T-helper 1 cell treated with Interleukin-12 subunit alpha and Interleukin-12 subunit beta and Interleukin-4 antibody, amounts not matched to agents 30 μg/mL and 1 μg/mL, for 36 hours (primary cell): ENCODE measurements at regions not wholly inside any gene's neighbourhood (a gene's known extent, or its start where the extent isn't known, plus 50 kb on each side); places are given as distances from the start of the nearest gene placed in this dataset.

Source experiments
- H3K27ac Mint-ChIP-seq: one replicate; pipeline ENCODE4 v1.8.0; 2021; ENCODE audit warnings: mild to moderate bottlenecking, mixed read lengths
- H3K27me3 Mint-ChIP-seq: one replicate; pipeline ENCODE4 v1.8.0; 2021; ENCODE audit warnings: low read depth, mixed read lengths
- H3K36me3 Mint-ChIP-seq: one replicate; pipeline ENCODE4 v1.8.0; 2021; ENCODE audit warnings: low read depth, mixed read lengths
- H3K4me1 Mint-ChIP-seq: one replicate; pipeline ENCODE4 v1.8.0; 2021; ENCODE audit warnings: low read depth, mixed read lengths
- H3K4me3 Mint-ChIP-seq: one replicate; pipeline ENCODE4 v1.8.0; 2021; ENCODE audit warnings: mild to moderate bottlenecking, moderate library complexity, mixed read lengths
- H3K9me3 Mint-ChIP-seq: one replicate; pipeline ENCODE4 v1.8.0; 2021; ENCODE audit warnings: mixed read lengths

GRCh38 chr21:31399591-31399990 is 55.5 kb upstream of the TIAM1 start:
- Mint-ChIP-seq H3K4me1 (peaks cover 34% of the 10 kb centered on the region), H3K36me3 (peaks cover 4% of the 10 kb centered on the region), H3K27me3 (peaks cover 4% of the 10 kb centered on the region), H3K4me3 (no peak overlapping the region), H3K9me3 (no peaks in the 10 kb centered on the region), H3K27ac (no peak overlapping the region)

DNA sequence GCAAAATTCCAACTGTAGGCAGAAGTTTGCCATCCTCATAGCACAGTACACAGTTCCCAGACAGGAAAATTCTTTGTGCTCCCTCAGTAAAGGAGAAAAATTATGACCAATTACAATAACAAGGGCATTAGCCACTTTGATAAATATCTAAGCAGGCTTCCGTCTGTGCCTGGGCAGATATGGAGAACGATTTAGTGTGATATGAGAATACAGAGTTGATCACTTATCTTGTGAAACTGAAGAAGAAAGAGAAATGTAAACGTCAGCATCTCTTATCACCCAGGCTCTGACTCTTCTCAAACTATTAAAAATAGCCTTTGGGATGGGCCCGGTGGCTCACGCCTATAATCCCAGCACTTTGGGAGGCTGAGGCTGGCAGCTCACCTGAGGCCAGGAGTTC is 54.5 kb upstream of the TIAM1 start:
- peaks cover 41% of the 10 kb centered on the region for H3K4me1 Mint-ChIP-seq
- H3K36me3 Mint-ChIP-seq = peaks cover 4% of the 10 kb centered on the region
- peak overlapping the region; percentile 31 for H3K4me3 Mint-ChIP-seq
- H3K9me3 Mint-ChIP-seq = no peaks in the 10 kb centered on the region
- H3K27me3 Mint-ChIP-seq = peaks cover 1% of the 10 kb centered on the region
- H3K27ac Mint-ChIP-seq = peak overlapping the region; percentile 49

DNA sequence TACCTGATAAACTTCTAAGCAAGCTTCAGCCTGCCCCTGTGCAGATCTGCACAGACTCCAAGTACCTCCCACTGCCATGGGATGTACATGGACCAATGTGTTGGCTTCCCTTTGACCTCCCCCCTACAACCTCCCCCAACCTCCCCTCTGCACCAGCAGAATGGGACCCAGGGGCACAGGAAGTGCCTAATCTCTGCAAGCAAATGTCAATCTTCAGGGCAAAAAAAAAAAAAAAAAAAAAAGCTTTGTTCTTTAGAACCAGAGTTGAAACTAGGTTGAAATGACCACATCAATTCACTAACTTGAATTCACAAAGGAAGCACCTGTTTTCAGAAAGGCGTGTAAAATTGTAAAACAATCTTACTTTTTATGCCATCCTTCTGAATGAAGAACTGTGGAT is 53.9 kb upstream of the TIAM1 start:
- peaks cover 41% of the 10 kb centered on the region for H3K4me1 Mint-ChIP-seq
- H3K27me3 Mint-ChIP-seq = peaks cover 3% of the 10 kb centered on the region
- H3K27ac Mint-ChIP-seq = peak overlapping the region; percentile 49

GRCh38 chr21:31397515-31397926 is 53.5 kb upstream of the TIAM1 start:
- no peak overlapping the region for H3K4me3 Mint-ChIP-seq
- peak overlapping the region; percentile 32 for H3K27ac Mint-ChIP-seq

More for the DNA sequence above, 53.9 kb upstream of the TIAM1 start:
- Mint-ChIP-seq H3K4me3 (peak overlapping the region; percentile 31), H3K36me3 (peaks cover 3% of the 10 kb centered on the region), H3K9me3 (no peaks in the 10 kb centered on the region)

DNA sequence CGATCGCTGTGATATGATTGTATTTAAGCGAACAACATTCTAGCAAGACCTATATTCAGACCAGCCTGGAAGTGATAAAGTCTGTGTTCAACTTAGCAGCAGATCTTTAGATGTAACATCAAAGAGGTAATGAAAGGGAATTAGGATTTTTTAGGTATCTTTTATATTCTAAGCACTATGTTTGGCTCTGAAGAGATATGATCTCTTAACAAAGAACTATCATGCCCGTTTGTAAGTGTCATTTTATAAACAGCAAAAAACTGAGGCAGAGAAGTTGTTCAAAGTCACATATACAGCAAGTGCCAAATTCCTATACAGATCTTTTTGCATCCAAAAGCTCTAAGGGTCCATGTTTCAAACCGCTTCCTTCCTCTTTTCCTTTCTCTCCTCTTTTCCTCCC is 53.0 kb upstream of the TIAM1 start:
- H3K4me1 Mint-ChIP-seq = peaks cover 44% of the 10 kb centered on the region
- peaks cover 2% of the 10 kb centered on the region for H3K36me3 Mint-ChIP-seq
- no peaks in the 10 kb centered on the region for H3K9me3 Mint-ChIP-seq
- no peak overlapping the region for H3K27ac Mint-ChIP-seq
- no peak overlapping the region for H3K4me3 Mint-ChIP-seq
- peaks cover 3% of the 10 kb centered on the region for H3K27me3 Mint-ChIP-seq

More at GRCh38 chr21:31397515-31397926, 53.5 kb upstream of the TIAM1 start:
- H3K9me3 Mint-ChIP-seq = no peaks in the 10 kb centered on the region
- peaks cover 3% of the 10 kb centered on the region for H3K27me3 Mint-ChIP-seq
- H3K4me1 Mint-ChIP-seq = peaks cover 43% of the 10 kb centered on the region
- H3K36me3 Mint-ChIP-seq = peaks cover 3% of the 10 kb centered on the region

DNA sequence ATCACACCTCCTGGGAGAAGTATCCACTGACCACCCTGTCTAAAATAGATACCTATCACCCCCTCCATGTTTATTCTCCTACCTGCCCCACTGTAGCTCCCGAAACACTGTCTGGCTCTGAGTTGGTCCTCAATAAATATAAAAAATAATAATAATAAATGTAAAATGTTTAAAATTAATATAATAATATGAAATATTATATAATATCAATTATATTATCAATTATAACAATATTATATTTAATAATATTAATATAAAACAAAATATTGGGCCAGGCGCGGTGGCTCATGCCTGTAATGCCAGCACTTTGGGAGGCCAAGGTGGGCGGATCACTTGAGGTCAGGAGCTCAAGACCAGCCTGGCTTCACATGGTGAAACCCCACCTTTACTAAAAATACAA is 52.3 kb upstream of the TIAM1 start:
- H3K36me3 Mint-ChIP-seq = peaks cover 2% of the 10 kb centered on the region
- H3K27ac Mint-ChIP-seq = no peak overlapping the region
- peaks cover 44% of the 10 kb centered on the region for H3K4me1 Mint-ChIP-seq
- peaks cover 3% of the 10 kb centered on the region for H3K27me3 Mint-ChIP-seq
- no peak overlapping the region for H3K4me3 Mint-ChIP-seq
- H3K9me3 Mint-ChIP-seq = no peaks in the 10 kb centered on the region

GRCh38 chr21:31395791-31396190 is 51.7 kb upstream of the TIAM1 start:
- Mint-ChIP-seq H3K27ac (no peak overlapping the region), H3K4me1 (peaks cover 44% of the 10 kb centered on the region), H3K36me3 (peaks cover 2% of the 10 kb centered on the region), H3K27me3 (peaks cover 3% of the 10 kb centered on the region), H3K9me3 (no peaks in the 10 kb centered on the region), H3K4me3 (no peak overlapping the region)

- Mint-ChIP-seq H3K27me3 (peaks cover 3% of the 10 kb centered on the region), H3K9me3 (no peaks in the 10 kb centered on the region), H3K27ac (peak overlapping the region; percentile 37), H3K4me1 (peaks cover 44% of the 10 kb centered on the region), H3K4me3 (no peak overlapping the region), H3K36me3 (peaks cover 2% of the 10 kb centered on the region)
These were observed 51.2 kb upstream of the TIAM1 start for GRCh38 chr21:31395268-31395667.

DNA sequence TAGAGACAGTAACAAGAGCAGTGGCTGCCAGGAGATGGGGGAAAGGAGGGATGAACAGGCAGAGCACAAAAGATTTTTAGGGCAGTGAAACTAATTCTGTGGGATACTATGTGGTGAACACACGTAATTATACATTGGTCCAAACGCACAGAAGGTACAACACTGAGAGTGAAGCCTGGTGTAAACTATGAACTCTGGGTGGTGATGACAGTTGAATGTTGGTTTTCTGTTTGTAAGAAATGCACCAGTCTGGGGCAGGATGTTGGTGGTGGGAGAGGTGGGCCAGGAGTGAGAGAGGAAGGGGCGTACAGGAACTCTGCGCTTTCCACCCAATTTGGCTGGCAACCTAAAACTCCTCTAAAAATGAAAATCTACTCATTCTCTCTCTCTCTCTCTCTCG is 50.2 kb upstream of the TIAM1 start:
- H3K27ac Mint-ChIP-seq = peak overlapping the region; percentile 68
- H3K4me3 Mint-ChIP-seq = no peak overlapping the region
- H3K36me3 Mint-ChIP-seq = peaks cover 2% of the 10 kb centered on the region
- peaks cover 38% of the 10 kb centered on the region for H3K4me1 Mint-ChIP-seq
- peaks cover 3% of the 10 kb centered on the region for H3K27me3 Mint-ChIP-seq
- no peaks in the 10 kb centered on the region for H3K9me3 Mint-ChIP-seq
